ENCODE measurements at regions not wholly inside any gene's neighbourhood (a gene's known extent, or its start where the extent isn't known, plus 50 kb on each side); places are given as distances from the start of the nearest gene placed in this dataset.

DNA sequence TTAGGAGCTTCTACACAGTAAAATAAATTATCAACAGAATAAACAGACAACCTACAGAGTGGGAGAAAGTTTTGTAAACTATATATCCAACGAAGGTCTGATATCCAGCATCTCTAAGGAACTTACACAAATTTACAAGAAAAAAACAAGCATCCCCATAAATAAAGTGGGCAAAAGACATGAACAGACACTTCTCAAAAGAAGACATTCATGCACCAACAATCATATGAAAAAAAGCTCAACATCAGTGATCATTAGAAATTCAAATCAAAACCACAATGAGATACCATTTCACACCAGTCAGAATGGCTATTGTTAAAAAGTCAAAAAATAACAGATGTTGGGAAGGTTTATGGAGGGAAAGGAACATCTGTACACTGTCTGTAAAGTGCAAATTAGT lies 526.4 kb upstream of the CAMK1G start:
- Histone ChIP-seq H3K79me2 (ENCODE audit: insufficient read depth, low read length) (no peaks in the 10 kb centered on the region), H3K4me3 (ENCODE audit: low read depth in 1 of 2, low read length in 2 of 2) (no peak overlapping the region), H3K27ac (ENCODE audit: low read length) (no peak overlapping the region), H3K36me3 (ENCODE audit: insufficient read depth, low read length) (no peaks in the 10 kb centered on the region), H4K20me1 (ENCODE audit: insufficient read depth, low read length) (no peaks in the 10 kb centered on the region), H3K27me3 (ENCODE audit: insufficient read depth, low read length, poor library complexity) (no peaks in the 10 kb centered on the region), H3K9me3 (ENCODE audit: insufficient read depth, low read length, severe bottlenecking) (no peaks in the 10 kb centered on the region), H3K4me1 (ENCODE audit: insufficient read depth, low read length) (no peaks in the 10 kb centered on the region), H2AFZ (ENCODE audit: low read depth, low read length) (no peak overlapping the region), H3K4me2 (ENCODE audit: insufficient read depth, low read length) (no peak overlapping the region), H3K9ac (ENCODE audit: low read depth, low read length) (no peak overlapping the region)
- ATAC-seq (ENCODE audit: insufficient read depth, low read depth): no peak
- no peak for DNase-seq
- TF ChIP-seq, protein P1, sequence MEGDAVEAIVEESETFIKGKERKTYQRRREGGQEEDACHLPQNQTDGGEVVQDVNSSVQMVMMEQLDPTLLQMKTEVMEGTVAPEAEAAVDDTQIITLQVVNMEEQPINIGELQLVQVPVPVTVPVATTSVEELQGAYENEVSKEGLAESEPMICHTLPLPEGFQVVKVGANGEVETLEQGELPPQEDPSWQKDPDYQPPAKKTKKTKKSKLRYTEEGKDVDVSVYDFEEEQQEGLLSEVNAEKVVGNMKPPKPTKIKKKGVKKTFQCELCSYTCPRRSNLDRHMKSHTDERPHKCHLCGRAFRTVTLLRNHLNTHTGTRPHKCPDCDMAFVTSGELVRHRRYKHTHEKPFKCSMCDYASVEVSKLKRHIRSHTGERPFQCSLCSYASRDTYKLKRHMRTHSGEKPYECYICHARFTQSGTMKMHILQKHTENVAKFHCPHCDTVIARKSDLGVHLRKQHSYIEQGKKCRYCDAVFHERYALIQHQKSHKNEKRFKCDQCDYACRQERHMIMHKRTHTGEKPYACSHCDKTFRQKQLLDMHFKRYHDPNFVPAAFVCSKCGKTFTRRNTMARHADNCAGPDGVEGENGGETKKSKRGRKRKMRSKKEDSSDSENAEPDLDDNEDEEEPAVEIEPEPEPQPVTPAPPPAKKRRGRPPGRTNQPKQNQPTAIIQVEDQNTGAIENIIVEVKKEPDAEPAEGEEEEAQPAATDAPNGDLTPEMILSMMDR (IDR thresholded peaks at IDR 0.05; ENCODE audit: borderline replicate concordance, extremely low read depth, low read length, poor library complexity, severe bottlenecking): no peak
- TF ChIP-seq EZH2 (IDR thresholded peaks at IDR 0.05; ENCODE audit: borderline replicate concordance, low read depth, low read length, severe bottlenecking): no peak

DNA sequence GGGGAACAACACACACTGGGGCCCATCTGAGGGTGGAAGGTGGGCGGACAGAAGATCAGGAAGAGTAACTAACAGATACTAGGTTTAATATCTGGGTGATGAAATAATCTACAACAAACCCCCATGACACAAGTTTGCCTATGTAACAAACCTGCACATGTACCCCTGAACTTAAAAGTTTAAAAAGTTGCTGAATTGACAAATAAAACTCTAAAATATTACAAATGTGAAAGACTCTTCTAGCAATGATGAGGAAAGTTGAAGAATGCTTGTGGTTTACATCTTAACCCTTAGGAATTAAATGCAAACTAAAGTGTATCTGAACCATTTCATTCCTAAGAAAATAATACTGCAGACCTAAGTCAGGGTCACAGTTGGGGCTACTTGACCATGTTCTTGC lies 525.6 kb upstream of the CAMK1G start:
- no peak for ATAC-seq (ENCODE audit: insufficient read depth, low read depth)
- Histone ChIP-seq H4K20me1 (ENCODE audit: insufficient read depth, low read length) (no peaks in the 10 kb centered on the region), H3K4me1 (ENCODE audit: insufficient read depth, low read length) (no peaks in the 10 kb centered on the region), H3K4me2 (ENCODE audit: insufficient read depth, low read length) (no peak overlapping the region), H3K27me3 (ENCODE audit: insufficient read depth, low read length, poor library complexity) (no peaks in the 10 kb centered on the region), H3K9ac (ENCODE audit: low read depth, low read length) (no peak overlapping the region), H2AFZ (ENCODE audit: low read depth, low read length) (no peak overlapping the region), H3K27ac (ENCODE audit: low read length) (no peak overlapping the region), H3K4me3 (ENCODE audit: low read depth in 1 of 2, low read length in 2 of 2) (no peak overlapping the region), H3K36me3 (ENCODE audit: insufficient read depth, low read length) (no peaks in the 10 kb centered on the region), H3K9me3 (ENCODE audit: insufficient read depth, low read length, severe bottlenecking) (no peaks in the 10 kb centered on the region), H3K79me2 (ENCODE audit: insufficient read depth, low read length) (no peaks in the 10 kb centered on the region)
- no peak for DNase-seq
- TF ChIP-seq, protein P1 (IDR thresholded peaks at IDR 0.05; ENCODE audit: borderline replicate concordance, extremely low read depth, low read length, poor library complexity, severe bottlenecking): no peak
- no peak for TF ChIP-seq EZH2 (IDR thresholded peaks at IDR 0.05; ENCODE audit: borderline replicate concordance, low read depth, low read length, severe bottlenecking)

DNA sequence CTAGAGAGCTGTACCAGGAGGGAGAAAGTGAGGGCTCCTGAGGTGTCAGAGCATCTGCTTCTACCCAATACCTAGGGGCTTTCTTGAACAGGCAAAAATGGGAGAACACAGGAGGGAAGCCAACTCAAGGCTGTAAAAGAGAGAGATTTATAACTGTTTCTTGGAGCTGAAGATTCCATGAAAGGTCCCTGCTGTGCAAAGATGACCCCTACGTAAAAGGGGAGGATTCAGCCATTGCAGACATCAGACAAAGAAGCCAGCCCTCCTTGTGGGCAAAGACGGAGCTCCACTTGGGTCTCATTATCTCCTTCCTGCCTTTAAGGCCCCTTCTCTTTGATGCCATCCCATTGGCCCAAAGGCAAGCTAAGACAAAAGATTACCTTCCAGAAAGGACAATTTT lies 524.1 kb upstream of the CAMK1G start:
- H4K20me1 ChIP-seq (ENCODE audit: insufficient read depth, low read length): no peaks in the 10 kb centered on the region
- H2AFZ ChIP-seq (ENCODE audit: low read depth, low read length): no peak overlapping the region
- H3K27ac ChIP-seq (ENCODE audit: low read length): no peak overlapping the region
- H3K9ac ChIP-seq (ENCODE audit: low read depth, low read length): no peak overlapping the region
- H3K27me3 ChIP-seq (ENCODE audit: insufficient read depth, low read length, poor library complexity): peaks cover 9% of the 10 kb centered on the region
- H3K4me1 ChIP-seq (ENCODE audit: insufficient read depth, low read length): no peaks in the 10 kb centered on the region
- no peaks in the 10 kb centered on the region for H3K79me2 ChIP-seq (ENCODE audit: insufficient read depth, low read length)
- ATAC-seq (ENCODE audit: insufficient read depth, low read depth) (no peak), DNase-seq (no peak)
- no peaks in the 10 kb centered on the region for H3K36me3 ChIP-seq (ENCODE audit: insufficient read depth, low read length)
- no peak overlapping the region for H3K4me3 ChIP-seq (ENCODE audit: low read depth in 1 of 2, low read length in 2 of 2)
- H3K4me2 ChIP-seq (ENCODE audit: insufficient read depth, low read length): no peak overlapping the region
- H3K9me3 ChIP-seq (ENCODE audit: insufficient read depth, low read length, severe bottlenecking): no peaks in the 10 kb centered on the region
- TF ChIP-seq, protein P1 (IDR thresholded peaks at IDR 0.05; ENCODE audit: borderline replicate concordance, extremely low read depth, low read length, poor library complexity, severe bottlenecking): no peak
- TF ChIP-seq EZH2 (IDR thresholded peaks at IDR 0.05; ENCODE audit: borderline replicate concordance, low read depth, low read length, severe bottlenecking): no peak

DNA sequence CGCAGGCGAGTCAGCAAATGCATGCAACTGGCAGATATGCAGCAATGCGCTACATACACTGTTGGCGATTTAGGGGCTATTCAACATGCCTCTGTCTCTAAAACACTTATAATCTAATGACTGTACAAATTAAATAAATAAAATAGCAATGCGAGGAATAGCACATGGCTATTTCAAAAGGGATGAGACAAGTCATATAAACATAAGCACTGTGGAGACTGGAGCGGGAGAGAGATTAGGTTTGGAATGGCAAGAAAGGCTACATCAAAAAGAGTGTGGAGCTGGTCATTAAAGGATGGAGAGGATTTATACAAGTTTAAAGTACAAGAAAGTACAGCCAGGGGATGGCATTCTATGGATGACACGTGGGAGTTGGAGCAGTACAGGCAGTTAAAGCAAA lies 523.5 kb upstream of the CAMK1G start:
- TF ChIP-seq EZH2 (IDR thresholded peaks at IDR 0.05; ENCODE audit: borderline replicate concordance, low read depth, low read length, severe bottlenecking): no peak
- TF ChIP-seq, protein P1 (IDR thresholded peaks at IDR 0.05; ENCODE audit: borderline replicate concordance, extremely low read depth, low read length, poor library complexity, severe bottlenecking): no peak
- Histone ChIP-seq H2AFZ (ENCODE audit: low read depth, low read length) (no peak overlapping the region), H3K9ac (ENCODE audit: low read depth, low read length) (no peak overlapping the region), H3K4me1 (ENCODE audit: insufficient read depth, low read length) (no peaks in the 10 kb centered on the region), H3K79me2 (ENCODE audit: insufficient read depth, low read length) (no peaks in the 10 kb centered on the region), H3K27me3 (ENCODE audit: insufficient read depth, low read length, poor library complexity) (peaks cover 13% of the 10 kb centered on the region), H3K4me3 (ENCODE audit: low read depth in 1 of 2, low read length in 2 of 2) (no peak overlapping the region), H3K27ac (ENCODE audit: low read length) (no peak overlapping the region), H3K4me2 (ENCODE audit: insufficient read depth, low read length) (no peak overlapping the region), H3K36me3 (ENCODE audit: insufficient read depth, low read length) (no peaks in the 10 kb centered on the region), H4K20me1 (ENCODE audit: insufficient read depth, low read length) (no peaks in the 10 kb centered on the region), H3K9me3 (ENCODE audit: insufficient read depth, low read length, severe bottlenecking) (no peaks in the 10 kb centered on the region)
- DNase-seq (no peak), ATAC-seq (ENCODE audit: insufficient read depth, low read depth) (no peak)

All from DND-41 (cell line).